GM18505 (cell line): ENCODE measurements at regions not wholly inside any gene's neighbourhood (a gene's known extent, or its start where the extent isn't known, plus 50 kb on each side); places are given as distances from the start of the nearest gene placed in this dataset.
"Not testable (repeated sequence)": the region's sequence is repeated elsewhere in the genome, so short reads cannot be mapped to it uniquely, and the experiment has no call there.

ENCODE experiments used
- ATAC-seq: cut with Tn5 transposase; IDR thresholded peaks from one replicate; pipeline ENCODE4 v1.9.1; 2021; ENCODE audit not compliant: unreplicated experiment
- POLR2A ChIP-seq: IDR thresholded peaks from 4 replicates; pipeline ENCODE4 v1.6.1; 2011; ENCODE audit warnings: borderline replicate concordance; ENCODE audit not compliant: insufficient read depth, insufficient read length; ENCODE audit errors: extremely low read depth

DNA sequence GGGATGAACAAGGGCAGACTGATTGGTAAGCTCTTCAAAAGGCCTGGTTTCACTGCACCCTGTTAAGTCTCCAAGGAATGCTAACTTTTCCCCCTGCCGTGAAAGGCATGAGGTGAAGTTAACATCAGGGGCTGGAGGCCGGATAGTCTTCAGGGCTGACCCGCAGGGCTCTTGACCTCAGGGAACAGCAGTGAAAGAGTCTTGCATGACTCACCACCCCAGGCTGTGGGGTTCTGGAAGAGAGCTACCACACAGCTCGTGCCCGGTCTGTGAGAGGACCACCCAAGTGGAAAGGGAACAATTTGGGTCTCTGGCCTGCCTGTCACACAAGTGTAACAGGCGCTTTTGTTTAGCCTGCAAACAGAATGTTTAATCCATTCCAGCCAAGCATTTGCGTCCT, 504.9 kb downstream of the EDEM1 start:
- no peak for TF ChIP-seq POLR2A
- ATAC-seq = no peak

DNA sequence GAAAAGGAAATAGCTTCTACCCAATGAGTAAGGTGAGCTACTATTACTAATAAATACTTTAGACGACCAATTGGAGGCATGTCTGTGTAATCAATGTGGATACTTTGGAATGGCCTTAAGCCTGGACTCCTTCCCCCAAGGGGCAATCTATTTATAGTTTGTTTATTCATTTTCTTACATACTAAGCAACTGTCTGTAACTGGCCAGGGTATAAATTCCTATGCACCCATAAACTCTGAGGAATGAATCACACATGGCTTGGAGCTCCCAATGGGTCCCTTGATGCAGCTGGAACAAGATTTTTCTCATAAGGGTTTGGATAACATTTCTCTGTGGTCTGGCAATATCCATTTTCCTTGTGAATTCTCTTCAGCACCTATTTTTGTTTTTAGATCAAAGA, 506.8 kb downstream of the EDEM1 start:
- no peak for TF ChIP-seq POLR2A
- ATAC-seq = no peak

DNA sequence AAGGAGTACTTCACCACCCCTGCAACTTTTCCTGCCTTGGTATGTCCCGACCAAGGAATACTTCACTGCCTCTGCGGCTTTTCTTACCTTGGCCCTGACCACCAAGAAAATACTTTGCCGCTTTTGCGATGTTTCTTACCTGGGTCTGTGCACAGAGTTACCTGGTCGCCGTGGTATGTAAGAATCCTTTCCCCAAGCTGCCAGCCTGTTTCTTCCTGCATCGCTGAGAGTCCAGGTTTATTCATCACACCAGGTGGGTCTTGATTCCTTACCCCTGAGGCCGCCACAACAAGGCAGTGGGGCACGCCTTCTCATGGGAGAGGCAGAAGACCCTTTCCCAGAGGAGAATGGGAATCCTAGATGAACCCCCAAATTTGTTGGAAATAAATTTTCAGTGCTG, 511.3 kb downstream of the EDEM1 start:
- ATAC-seq = no peak
- no peak for TF ChIP-seq POLR2A

DNA sequence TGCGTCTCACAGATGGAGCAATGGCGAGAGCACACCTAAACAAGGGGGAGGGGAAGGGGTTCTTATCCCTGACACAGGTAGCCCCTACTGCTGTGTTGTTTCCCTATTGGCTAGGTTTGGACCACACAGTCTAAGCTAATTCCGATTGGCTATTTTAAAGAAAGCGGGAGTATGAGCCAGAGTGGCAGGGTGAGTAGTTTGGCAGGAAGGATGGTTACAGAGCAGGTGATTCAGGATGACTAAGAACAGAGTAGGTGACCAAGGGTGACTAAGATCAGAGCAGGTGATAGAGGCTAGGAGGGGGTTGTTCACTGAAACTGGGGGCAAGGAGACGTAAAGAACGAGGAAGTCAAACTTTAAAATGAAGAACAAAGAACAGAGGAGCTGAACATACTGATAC, 511.8 kb downstream of the EDEM1 start:
- no peak for TF ChIP-seq POLR2A
- no peak for ATAC-seq

DNA sequence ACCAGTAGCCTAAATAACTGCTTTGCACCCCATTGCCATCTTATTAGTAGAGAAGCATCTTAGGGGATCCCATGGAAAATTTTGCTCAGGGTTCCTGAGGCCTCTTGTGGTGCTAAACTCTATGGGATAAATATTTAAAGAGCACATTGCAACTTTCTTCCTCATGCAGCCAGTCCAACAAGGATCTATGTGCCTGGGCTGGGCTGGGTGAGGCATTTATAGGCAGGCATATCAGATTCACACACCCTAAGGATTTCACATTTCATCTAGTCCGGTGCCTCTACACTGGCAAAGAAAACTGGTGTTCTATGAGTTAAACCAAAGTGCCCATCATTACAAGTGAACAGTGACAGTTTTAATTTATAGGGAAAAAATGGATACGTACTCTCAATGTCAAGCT, 512.3 kb downstream of the EDEM1 start:
- no peak for TF ChIP-seq POLR2A
- ATAC-seq = no peak

DNA sequence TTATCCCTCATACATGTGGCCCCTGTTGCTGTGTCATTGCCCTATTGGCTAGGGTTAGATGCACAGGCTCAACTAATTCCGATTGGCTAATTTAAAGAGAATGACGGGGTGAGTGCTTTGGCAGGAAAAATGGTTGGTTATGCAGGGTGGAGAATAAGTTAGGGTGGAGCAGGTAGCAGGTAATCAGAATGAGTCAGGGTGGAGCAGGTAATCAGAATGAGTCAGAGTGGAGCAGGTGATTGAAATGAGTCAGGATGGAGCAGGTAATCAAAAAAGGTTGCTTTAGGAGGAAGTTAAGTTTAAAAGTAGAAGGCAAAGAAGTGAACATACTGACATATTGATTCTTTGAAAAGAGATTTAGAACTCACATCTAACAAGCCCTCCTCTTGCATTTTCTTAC, 513.5 kb downstream of the EDEM1 start:
- ATAC-seq = not testable (repeated sequence)

DNA sequence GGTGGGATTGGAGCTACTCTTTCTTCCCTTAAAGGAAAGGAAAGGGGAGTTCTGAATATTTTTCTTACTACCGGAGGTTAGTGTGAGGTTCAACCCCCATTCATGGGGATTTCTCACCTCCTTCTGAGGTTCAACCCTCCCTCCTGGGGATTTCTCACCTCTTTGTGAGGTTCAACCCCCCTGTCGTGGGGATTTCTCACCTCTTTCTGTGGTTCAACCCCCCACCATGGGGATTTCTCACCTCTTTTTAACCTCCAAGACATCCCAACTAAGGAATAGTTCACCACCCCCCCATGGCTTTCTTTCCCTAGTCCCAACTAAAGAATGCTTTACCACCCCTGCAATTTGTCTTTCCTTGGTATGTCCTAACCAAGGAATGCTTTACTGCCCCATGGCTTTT, 520.3 kb downstream of the EDEM1 start:
- no peak for TF ChIP-seq POLR2A
- ATAC-seq = no peak

DNA sequence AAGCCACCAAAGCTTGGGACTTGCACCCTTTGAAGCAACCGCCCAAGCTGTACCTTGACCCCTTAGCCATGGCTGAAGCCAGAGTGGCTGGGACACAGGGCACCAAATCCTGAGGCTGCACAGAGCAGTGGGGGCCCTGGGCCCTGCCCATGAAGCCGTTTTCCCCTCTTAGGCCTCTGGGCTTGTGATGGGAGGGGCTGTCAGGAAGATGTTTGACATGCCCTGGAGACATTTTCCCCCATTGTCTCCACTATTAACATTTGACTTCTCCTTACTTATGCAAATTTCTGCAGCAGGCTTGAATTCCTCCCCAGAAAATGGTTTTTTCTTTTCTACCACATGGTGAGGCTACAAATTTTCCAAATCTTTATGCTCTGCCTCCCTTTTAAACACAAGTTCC, 522.2 kb downstream of the EDEM1 start:
- no peak for ATAC-seq
- no peak for TF ChIP-seq POLR2A

DNA sequence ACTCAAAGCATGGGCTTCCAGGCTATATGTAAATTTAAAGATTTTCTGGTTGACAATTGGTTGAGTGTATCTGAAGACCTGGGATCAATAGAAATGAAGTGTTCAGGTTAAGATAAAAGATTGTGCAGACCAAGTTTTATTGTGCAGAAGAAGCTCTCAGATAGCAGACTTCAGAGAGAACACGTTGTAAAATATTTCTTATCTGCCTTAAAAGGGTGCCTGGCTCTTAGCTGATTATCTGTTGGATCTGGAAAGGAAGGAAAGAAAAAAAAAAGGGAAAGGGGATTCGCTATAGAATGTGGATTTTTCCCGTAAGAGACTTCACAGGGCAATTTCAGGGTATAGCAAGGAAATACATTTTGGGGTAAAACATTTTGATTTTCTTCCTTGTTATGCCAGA, 523.2 kb downstream of the EDEM1 start:
- TF ChIP-seq POLR2A = no peak
- ATAC-seq = no peak

DNA sequence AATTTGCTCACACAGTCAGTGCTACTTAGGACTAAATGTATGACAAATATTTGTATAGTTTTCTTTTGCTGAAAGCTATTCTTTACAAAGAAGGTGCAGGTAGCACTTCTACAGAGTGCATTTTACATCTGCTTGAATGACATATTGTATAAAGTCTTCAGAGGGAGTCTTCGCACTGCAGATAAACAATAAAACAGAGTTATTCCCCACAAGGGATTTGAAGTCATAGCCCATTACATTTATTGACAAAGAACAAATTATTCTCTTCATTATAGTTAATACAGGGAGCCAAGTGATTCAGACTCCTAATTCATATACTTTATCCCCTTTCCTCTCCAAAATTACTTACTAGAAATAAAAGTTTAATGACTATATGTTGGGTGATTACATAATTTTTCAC, 529.7 kb downstream of the EDEM1 start:
- no peak for ATAC-seq
- no peak for TF ChIP-seq POLR2A

DNA sequence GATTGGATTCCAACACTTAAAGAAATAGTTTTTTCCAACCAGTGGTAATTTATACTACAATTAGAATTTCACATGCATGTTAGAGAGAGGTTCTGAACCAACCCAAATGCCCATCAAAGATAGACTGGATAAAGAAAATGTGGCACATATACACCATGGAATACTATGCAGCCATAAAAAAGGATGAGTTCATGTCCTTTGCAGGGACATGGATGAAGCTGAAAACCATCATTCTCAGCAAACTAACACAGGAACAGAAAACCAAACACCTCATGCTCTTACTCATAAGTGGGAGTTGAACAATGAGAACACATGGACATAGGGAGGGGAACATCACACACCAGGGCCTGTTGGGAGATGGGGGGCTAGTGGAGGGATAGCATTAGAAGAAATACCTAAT, 532.2 kb downstream of the EDEM1 start:
- ATAC-seq = not testable (repeated sequence)

DNA sequence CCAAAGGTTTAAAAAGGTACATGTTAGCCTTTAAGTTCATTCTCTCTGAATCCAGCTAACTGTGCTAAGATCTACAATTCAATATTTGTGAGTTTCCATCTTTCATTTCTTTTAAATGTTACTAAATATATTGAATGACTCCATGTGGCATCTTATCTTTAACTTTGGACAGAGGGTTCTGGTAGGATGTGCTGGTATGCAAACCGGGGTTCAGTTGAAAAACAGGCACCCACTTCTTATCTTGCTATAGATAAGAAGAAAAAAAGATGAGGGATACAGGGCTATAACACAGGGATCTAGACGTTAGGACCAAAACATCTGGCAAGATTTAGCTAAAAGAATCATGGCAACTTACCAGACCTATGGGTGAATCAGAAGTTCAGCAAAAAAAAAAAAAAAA, 538.3 kb downstream of the EDEM1 start:
- no peak for ATAC-seq
- TF ChIP-seq POLR2A = no peak

DNA sequence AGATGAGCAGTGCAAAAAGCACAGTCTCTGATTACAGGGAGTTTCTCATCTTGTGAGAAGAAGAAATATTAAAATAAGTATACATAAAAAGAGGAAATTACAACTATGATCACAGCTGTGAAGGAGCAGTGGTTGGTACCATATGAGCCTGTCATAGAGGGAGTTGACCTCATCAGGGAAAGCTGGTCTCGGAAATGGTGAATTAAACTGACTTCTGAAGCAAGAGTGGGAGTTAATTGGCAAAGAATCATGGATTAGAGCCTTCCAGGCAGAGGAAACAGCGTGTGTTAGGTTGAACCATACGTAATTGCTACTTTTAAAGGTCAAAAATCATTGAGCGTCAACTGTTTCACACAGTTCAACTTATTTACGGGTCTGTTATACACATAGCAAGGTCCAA, 539.1 kb downstream of the EDEM1 start:
- ATAC-seq = no peak
- no peak for TF ChIP-seq POLR2A

DNA sequence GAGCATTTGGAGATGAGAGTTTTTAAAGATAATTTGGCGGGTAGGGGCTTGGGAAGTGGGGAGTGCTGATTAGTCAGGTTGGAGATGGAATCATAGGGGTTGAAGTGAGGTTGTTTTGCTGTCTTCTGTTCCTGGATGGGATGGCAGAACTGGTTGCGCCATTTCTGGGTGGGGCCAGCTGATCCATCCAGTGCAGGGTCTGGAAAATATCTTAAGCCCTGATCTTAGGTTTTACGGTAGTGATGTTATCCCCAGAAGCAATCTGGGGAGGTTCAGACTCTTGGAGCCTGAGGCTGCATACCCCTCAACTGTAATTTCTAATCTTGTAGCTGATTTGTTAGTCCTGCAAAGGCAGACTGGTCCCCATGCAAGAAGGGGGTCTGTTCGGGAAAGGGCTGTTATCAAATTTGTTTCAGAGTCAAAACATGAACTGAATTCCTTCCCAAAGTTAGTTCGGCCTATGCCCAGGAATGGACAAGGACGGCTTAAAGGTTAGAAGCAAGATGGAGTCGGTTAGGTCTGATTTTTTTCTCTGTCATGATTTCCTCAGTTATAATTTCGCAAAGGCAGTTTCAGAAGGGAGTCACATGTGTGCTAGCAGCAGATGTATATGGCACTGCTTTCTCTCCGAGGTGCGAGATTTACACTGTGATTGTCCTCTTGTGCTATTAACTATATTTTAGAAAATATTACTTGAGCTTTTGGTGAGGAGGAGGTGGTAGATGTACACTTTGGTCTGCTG, 540.4 kb downstream of the EDEM1 start:
- no peak for TF ChIP-seq POLR2A
- ATAC-seq = no peak

DNA sequence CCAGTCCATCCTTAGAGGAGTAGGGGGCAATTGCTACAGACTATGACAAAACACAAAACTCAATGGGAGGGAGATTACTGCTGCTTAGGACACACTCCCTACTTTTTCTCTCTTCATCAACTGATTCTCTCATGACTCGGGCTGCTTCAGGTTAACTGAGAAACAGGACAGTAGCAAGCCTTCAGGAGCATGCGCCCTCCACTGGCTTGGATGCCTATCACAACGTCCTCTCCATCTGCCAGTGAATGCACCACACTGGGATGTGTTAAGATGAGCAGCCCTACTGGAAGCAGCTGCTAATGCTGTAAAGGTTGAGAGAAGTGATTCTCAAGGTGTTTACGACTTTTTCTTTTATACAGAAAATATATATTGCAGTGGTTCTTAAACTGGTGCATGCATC, 542.3 kb downstream of the EDEM1 start:
- no peak for TF ChIP-seq POLR2A
- no peak for ATAC-seq
